HG03378 (cell line): ENCODE measurements at regions not wholly inside any gene's neighbourhood (a gene's known extent, or its start where the extent isn't known, plus 50 kb on each side); places are given as distances from the start of the nearest gene placed in this dataset.
"Not testable (repeated sequence)": the region's sequence is repeated elsewhere in the genome, so short reads cannot be mapped to it uniquely, and the experiment has no call there.

Source experiments
- ATAC-seq: cut with Tn5 transposase; IDR thresholded peaks from one replicate; pipeline ENCODE4 v1.9.1; 2021; ENCODE audit warnings: mild to moderate bottlenecking, moderate library complexity; ENCODE audit not compliant: unreplicated experiment

- no peak for ATAC-seq
Observed at GRCh38 chr16:60816461-60816860, 1219.8 kb downstream of the CDH8 start.

- no peak for ATAC-seq
Observed at GRCh38 chr16:60815865-60816264, 1220.4 kb downstream of the CDH8 start.

GRCh38 chr16:60815033-60815432 is 1221.2 kb downstream of the CDH8 start:
- no peak for ATAC-seq

- ATAC-seq = no peak
Observed at GRCh38 chr16:60811657-60812056, 1224.6 kb downstream of the CDH8 start.

GRCh38 chr16:60811051-60811608 is 1225.1 kb downstream of the CDH8 start:
- no peak for ATAC-seq

- no peak for ATAC-seq
Observed at GRCh38 chr16:60810250-60810649, 1226.0 kb downstream of the CDH8 start.

GRCh38 chr16:60792437-60792836 is 1243.8 kb downstream of the CDH8 start:
- no peak for ATAC-seq

GRCh38 chr16:60788631-60789030 is 1247.6 kb downstream of the CDH8 start:
- no peak for ATAC-seq

GRCh38 chr16:60776281-60776680 is 1260.0 kb downstream of the CDH8 start:
- ATAC-seq = no peak

GRCh38 chr16:60771138-60771537 is 1265.1 kb downstream of the CDH8 start:
- no peak for ATAC-seq

GRCh38 chr16:60770384-60770783 is 1265.9 kb downstream of the CDH8 start:
- ATAC-seq = not testable (repeated sequence)

GRCh38 chr16:60763869-60764268 is 1272.4 kb downstream of the CDH8 start:
- ATAC-seq = no peak

GRCh38 chr16:60755907-60756306 is 1280.3 kb downstream of the CDH8 start:
- ATAC-seq = no peak

GRCh38 chr16:60748366-60748765 is 1287.9 kb downstream of the CDH8 start:
- ATAC-seq = no peak

GRCh38 chr16:60744198-60744597 is 1292.0 kb downstream of the CDH8 start:
- ATAC-seq = no peak

- ATAC-seq = no peak
Observed at GRCh38 chr16:60741810-60742209, 1294.4 kb downstream of the CDH8 start.

GRCh38 chr16:60739737-60740683 is 1296.2 kb downstream of the CDH8 start:
- ATAC-seq = no peak

- ATAC-seq = no peak
Observed at GRCh38 chr16:60731329-60732050, 1304.7 kb downstream of the CDH8 start.

GRCh38 chr16:60729051-60729450 is 1307.2 kb downstream of the CDH8 start:
- ATAC-seq = no peak

- ATAC-seq = no peak
Observed at GRCh38 chr16:60727851-60728250, 1308.4 kb downstream of the CDH8 start.

- ATAC-seq = no peak
Observed at GRCh38 chr16:60720060-60720459, 1316.2 kb downstream of the CDH8 start.

GRCh38 chr16:60717808-60718207 is 1318.4 kb downstream of the CDH8 start:
- ATAC-seq = no peak
